HG03521 (cell line): ENCODE measurements at regions not wholly inside any gene's neighbourhood (a gene's known extent, or its start where the extent isn't known, plus 50 kb on each side); places are given as distances from the start of the nearest gene placed in this dataset.

ENCODE experiments used
- ATAC-seq: cut with Tn5 transposase; IDR thresholded peaks from one replicate; pipeline ENCODE4 v1.9.1; 2021; ENCODE audit warnings: mild to moderate bottlenecking, moderate library complexity; ENCODE audit not compliant: unreplicated experiment

GRCh38 chr12:125193376-125194152 lies 128.3 kb downstream of the AACS start:
- ATAC-seq = no peak

DNA sequence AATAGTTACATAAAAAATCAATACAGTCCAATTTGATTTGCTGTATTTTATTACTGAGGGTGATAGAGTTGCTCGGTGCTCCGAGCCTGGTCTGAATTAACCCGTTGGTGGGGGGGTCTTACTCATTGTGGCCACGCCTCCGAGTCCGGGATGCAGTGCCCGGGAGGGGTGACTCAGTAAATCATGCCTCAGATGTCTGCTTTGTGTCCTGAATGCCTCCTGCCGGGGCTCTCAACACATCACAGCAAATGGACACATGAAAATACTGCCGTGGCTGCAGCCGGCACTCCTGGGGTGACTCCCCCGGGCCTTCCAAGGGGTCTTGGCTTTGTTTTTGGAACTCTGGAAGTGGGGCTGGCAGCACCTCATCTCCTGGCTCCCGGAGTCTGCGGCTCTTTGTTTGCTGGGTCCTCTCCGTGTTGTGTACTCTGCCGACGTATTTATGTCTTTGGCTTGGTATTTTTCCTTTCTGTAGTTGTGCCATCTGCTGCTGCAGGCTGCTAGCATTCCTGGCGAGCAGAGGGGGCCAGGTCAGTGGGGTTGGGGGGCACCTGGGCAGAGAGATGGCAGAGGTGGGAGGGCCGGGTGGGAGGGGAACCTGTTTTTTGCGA lies 129.0 kb downstream of the AACS start:
- ATAC-seq = no peak

DNA sequence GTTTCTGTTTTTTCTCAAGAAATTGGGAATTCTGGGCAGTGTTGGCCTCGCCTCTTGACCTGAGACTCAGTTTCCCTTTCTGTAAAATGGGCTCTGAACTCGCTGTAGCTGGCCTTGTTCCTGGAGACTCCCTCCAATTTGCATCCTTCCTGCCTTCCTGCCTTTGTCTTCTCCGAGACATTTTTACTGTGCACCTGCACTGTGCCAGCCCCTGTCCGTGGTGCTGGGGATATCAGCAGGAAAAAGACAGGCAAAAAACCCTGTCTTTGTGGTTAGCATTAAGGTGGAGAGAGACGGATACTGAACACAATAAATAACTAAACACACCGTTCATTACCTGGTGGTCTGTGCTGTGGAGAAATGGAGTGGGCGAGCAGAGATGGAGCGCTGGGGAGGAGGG lies 129.8 kb downstream of the AACS start:
- ATAC-seq = no peak

DNA sequence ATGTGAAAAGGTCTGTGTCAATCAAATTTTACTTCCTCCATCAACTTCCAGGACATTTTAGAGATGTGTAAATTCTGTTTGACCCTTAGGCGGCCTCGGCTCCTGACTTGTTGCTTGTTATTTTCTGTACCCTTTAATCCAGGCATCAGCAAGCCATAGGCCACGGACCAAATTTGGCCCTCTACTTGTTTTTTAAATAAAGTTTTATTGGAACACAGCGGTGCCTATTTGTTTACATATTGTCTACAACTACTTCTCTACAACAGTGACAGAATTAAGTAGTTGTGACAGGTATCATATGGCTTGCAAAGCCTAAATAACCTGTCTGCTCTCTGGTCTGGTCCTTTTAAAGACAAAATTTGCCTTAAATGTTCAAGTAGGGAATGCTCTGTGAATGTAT lies 132.1 kb downstream of the AACS start:
- no peak for ATAC-seq

DNA sequence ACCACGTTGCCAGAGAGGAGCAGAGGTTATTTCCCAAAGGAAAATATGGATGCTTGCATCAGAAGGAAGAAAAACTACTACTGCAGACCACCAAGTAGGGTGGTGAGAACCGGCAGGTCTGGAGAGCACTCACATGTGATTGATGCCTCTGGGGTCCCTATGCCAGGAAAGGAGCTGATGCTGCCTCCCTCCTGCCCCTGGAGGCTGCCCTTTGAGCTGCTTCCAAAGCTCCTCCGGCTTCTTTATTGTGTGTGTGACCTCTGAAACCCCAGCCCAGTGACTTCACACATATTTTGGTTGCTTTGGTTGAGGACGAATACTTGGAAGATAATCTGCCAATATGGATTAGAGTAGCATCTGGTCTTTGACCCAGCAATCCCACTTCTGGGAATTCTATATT lies 133.4 kb downstream of the AACS start:
- ATAC-seq = no peak

DNA sequence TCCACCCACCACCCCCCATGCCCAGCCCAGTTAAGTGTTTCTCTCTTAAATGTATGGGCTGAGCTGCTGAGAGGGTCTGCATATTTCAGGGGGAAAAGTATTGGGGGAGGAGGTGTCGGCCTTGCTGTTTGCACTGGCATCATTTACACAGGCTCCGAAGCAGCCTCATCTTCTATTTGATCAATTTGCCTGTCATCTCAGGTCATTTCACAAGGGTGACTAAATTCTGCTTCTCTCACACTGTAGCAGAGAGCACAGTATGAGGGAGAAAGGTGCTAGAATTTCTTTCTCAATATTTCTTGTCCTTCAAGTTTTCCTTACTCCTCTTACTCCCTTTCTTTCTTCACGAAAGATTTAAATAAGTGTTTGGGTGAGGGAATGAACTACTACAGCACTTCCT lies 135.9 kb downstream of the AACS start:
- ATAC-seq = no peak

- ATAC-seq = no peak
These were observed 136.7 kb downstream of the AACS start for GRCh38 chr12:125201940-125202339.

- ATAC-seq = no peak
These were observed 137.2 kb downstream of the AACS start for GRCh38 chr12:125202421-125202820.

- no peak for ATAC-seq
These were observed 138.0 kb downstream of the AACS start for GRCh38 chr12:125203145-125203765.

GRCh38 chr12:125205386-125205785 lies 140.2 kb downstream of the AACS start:
- ATAC-seq = no peak

DNA sequence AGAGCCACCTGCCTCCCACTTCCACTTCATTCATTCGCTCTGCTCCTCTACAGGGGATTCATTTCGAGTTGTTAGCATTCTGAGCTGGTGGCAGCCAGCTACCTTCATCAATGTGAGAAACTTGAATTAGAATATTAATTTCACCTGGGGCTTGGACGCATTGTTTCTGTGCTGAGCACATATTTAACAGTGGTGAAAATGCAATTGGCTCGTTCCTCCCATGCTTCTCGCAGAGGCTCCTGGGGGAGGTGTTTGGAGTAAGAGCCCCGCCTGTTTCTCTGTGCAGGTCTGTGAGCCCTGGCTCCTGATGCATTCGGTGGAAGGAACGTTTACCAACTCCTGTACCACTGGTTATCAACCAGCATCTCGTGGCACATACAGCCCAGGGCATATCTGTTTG lies 141.5 kb downstream of the AACS start:
- no peak for ATAC-seq

- ATAC-seq = no peak
These were observed 143.1 kb downstream of the AACS start for GRCh38 chr12:125208334-125208733.

- ATAC-seq = no peak
These were observed 143.7 kb downstream of the AACS start for GRCh38 chr12:125208942-125209341.

GRCh38 chr12:125210104-125210755 lies 145.0 kb downstream of the AACS start:
- ATAC-seq = no peak

DNA sequence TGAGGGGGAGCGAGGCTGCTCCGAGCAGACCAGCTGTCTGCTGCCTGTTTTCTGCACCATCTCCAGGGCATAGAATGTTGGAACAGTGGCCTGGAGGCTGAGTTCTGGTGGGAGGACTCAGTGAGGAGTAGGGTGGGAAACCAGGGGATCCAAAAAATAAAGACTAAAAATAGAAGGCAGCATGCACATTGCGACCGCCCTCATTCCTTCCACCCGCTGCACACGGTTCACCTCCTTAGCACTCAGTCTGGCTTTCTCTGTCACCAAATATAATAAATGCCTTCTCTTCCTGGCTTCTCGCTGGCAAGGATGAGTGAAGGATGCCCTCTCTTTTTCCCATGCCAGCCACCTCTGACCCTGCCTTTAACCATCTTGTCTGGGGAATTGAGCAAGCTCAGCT lies 146.2 kb downstream of the AACS start:
- ATAC-seq = no peak

DNA sequence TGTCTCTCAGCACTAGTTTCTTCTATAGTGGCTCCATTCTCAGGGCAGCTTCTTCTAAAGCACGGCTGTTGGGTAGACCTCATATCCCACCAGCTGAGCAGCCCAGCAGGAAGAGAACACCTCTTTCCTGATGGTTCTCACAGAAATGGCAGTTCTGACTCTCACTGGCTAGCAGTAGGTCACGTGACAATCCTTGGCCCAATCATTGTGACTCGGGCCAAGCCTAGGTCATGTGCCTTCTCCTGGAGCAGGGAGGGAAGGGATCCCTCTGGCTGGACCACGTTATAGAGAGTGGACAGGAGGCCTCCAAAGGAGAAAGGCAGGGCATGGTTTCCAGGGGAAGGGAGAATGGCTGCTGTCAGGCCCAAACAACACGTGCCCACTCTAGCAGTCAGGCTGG lies 149.1 kb downstream of the AACS start:
- no peak for ATAC-seq

DNA sequence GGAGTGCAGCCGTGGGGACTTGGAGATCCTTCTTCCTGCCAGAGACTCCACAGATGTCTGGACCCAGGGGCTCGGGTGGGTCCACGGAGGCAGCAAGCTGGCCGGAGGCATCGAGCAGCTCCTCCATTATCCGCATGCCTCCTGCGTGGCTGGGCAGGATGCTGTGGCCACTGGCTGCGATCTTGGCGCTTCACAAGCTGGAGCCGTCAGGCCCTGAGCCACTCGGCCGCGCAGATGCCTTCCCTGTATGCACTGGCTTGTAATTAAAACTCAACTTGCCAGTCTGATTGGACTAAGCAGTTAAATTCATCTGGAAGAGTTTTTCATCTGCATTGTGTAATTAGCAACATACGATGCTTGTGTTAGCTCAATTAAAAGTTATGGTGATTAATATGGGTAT lies 151.5 kb downstream of the AACS start:
- ATAC-seq = no peak

DNA sequence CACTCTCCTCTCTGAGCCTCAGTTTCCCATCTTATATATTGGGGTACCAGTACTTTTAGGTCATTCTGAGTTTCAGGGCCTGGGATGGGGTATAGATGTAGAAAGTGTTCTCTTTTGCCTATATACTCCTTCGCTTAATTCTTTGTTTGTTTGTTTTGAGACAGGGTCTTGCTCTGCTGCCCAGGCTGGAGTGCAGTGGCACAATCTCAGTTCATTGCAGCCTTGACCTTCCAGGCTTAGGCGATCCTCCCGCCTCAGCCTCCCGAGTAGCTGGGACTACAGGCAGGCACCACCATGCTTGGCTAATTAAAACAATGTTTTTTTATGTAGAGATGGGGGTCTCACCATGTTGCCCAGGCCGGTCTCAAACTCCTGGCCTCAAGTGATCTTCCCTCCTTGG lies 152.1 kb downstream of the AACS start:
- no peak for ATAC-seq

DNA sequence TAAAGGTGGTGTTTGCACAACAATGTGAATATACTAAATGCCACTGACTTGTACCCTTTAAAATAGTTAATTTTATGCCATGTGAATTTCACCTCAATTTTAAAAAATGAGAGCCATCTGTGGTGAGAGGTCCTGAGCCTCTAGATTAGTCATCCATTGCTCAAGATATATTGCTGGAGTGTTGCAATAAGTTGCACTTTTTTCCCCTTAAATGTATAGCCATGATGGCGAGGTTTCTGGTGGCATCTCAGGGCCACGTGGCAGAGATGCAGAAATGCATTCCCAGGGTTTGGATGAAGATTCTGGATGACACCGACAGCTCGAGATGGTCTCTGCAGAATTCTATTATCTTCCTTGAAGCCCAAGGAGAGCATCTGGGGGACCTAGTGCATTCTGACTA lies 153.7 kb downstream of the AACS start:
- ATAC-seq = no peak

GRCh38 chr12:125220404-125221273 lies 155.4 kb downstream of the AACS start:
- ATAC-seq = no peak

- no peak for ATAC-seq
These were observed 156.4 kb downstream of the AACS start for GRCh38 chr12:125221602-125222001.
